PC-9 (cell line): ENCODE measurements at regions not wholly inside any gene's neighbourhood (a gene's known extent, or its start where the extent isn't known, plus 50 kb on each side); places are given as distances from the start of the nearest gene placed in this dataset.

Experiments used
- BruUV-seq: library from RNA; stranded (reverse); fragments of 400-500 nt; replicated peaks from 2 replicates; lab custom pipeline; 2021; lab: Mats Ljungman, UMichigan
- CTCF ChIA-PET: fragments of 300-600 bp; sonication (Branson Sonifier 250); formaldehyde crosslinking; loops from one replicate; lab custom pipeline; 2022; ENCODE audit warnings: antibody characterized with exemption; lab: Charles Lee
- POLR2A ChIA-PET: fragments of 300-600 bp; sonication (Branson Sonifier 250); formaldehyde crosslinking; loops from one replicate; lab custom pipeline; 2022; ENCODE audit warnings: antibody characterized with exemption; ENCODE audit not compliant: unreplicated experiment; lab: Charles Lee
- DNase-seq, 2 experiments: peaks; one replicate each; pipeline versions ENCODE4 v3.0.0 to v3.0.0-alpha.2; 2015 to 2022; ENCODE audit warnings: mixed read lengths in 1 of 2
- H2AFZ ChIP-seq: fragments of 200-600 bp; sonication (generic); 2 replicates; pipeline ENCODE4 v1.8.1; 2017; ENCODE audit warnings: antibody characterized with exemption
- H3F3A ChIP-seq: fragments of 200-600 bp; sonication (generic); 2 replicates; pipeline ENCODE4 v1.8.1; 2017; ENCODE audit warnings: antibody characterized with exemption, mild to moderate bottlenecking, low read depth; ENCODE audit not compliant: insufficient read depth
- H3K27ac ChIP-seq: fragments of 200-600 bp; sonication (generic); 2 replicates; pipeline ENCODE4 v1.6.1; 2016; ENCODE audit warnings: mixed run types
- H3K27me3 ChIP-seq: fragments of 200-600 bp; sonication (generic); 2 replicates; pipeline ENCODE4 v1.6.1; 2016; ENCODE audit warnings: low read depth, mixed run types; ENCODE audit not compliant: insufficient read depth
- H3K36me3 ChIP-seq: fragments of 200-600 bp; sonication (generic); 2 replicates; pipeline ENCODE4 v1.6.1; 2016; ENCODE audit warnings: low read depth, mixed run types
- H3K4me1 ChIP-seq: fragments of 200-600 bp; sonication (generic); replicated peaks from 2 replicates; pipeline ENCODE4 v1.6.1; 2016; ENCODE audit warnings: mixed run types; ENCODE audit not compliant: insufficient read depth
- H3K4me2 ChIP-seq: fragments of 200-600 bp; sonication (generic); 2 replicates; pipeline ENCODE4 v1.6.1; 2017; ENCODE audit warnings: mixed run types
- H3K4me3 ChIP-seq: fragments of 200-600 bp; sonication (generic); 2 replicates; pipeline ENCODE4 v1.6.1; 2016; ENCODE audit warnings: mixed run types
- H3K79me2 ChIP-seq: fragments of 200-600 bp; sonication (generic); 2 replicates; pipeline ENCODE4 v1.6.1; 2017; ENCODE audit warnings: low read depth, mixed run types
- H3K9me2 ChIP-seq: fragments of 200-600 bp; sonication (generic); 2 replicates; pipeline ENCODE4 v1.8.1; 2017; ENCODE audit warnings: mild to moderate bottlenecking; ENCODE audit not compliant: insufficient read depth
- H3K9me3 ChIP-seq: fragments of 200-600 bp; sonication (generic); 2 replicates; pipeline ENCODE4 v1.8.1; 2016; ENCODE audit warnings: low read depth; ENCODE audit not compliant: insufficient read depth
- H4K20me1 ChIP-seq: fragments of 200-600 bp; sonication (generic); 2 replicates; pipeline ENCODE4 v1.8.1; 2017; ENCODE audit not compliant: insufficient read depth
- EZH2 ChIP-seq: fragments of 200-600 bp; sonication (generic); IDR thresholded peaks from 2 replicates; pipeline ENCODE4 v1.8.0; 2017; ENCODE audit warnings: antibody characterized with exemption, low read depth
- intact Hi-C: fragments of 100-400 bp; cut with micrococcal nuclease; formaldehyde crosslinking; loops from one replicate; pipeline ENCODE4 v1.10.0; 2022; ENCODE audit not compliant: unreplicated experiment
- TF ChIP-seq, protein P1 (sequence below): fragments of 200-600 bp; sonication (generic); conservative IDR thresholded peaks from 2 replicates; pipeline ENCODE4 v1.6.1; 2017; ENCODE audit warnings: mixed run types, antibody characterized with exemption, mild to moderate bottlenecking, moderate library complexity

DNA sequence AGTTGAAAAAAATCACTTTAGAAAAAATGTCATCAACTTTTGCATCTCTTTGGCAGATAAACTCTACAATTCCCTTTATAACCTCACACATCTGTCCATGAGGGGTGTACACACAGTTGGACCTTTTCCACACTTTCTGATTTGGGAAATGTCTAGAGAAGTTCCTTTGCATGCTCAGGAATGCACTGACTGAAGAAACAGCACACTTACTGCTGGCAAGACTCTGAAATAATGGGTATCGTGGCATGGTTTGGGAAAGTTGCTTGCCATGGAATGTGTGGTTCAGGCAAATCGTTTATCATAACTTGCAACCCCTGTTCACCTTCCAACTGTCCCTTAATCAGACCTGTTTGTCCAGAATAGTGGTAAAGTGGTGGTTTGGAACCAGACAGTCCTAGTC is 135.3 kb upstream of the TGFBR2 start:
- TF ChIP-seq, protein P1, sequence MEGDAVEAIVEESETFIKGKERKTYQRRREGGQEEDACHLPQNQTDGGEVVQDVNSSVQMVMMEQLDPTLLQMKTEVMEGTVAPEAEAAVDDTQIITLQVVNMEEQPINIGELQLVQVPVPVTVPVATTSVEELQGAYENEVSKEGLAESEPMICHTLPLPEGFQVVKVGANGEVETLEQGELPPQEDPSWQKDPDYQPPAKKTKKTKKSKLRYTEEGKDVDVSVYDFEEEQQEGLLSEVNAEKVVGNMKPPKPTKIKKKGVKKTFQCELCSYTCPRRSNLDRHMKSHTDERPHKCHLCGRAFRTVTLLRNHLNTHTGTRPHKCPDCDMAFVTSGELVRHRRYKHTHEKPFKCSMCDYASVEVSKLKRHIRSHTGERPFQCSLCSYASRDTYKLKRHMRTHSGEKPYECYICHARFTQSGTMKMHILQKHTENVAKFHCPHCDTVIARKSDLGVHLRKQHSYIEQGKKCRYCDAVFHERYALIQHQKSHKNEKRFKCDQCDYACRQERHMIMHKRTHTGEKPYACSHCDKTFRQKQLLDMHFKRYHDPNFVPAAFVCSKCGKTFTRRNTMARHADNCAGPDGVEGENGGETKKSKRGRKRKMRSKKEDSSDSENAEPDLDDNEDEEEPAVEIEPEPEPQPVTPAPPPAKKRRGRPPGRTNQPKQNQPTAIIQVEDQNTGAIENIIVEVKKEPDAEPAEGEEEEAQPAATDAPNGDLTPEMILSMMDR: no peak
- TF ChIP-seq EZH2: no peak
- H3K9me3 ChIP-seq: no peaks in the 10 kb centered on the region
- CTCF ChIA-PET: no interaction called here
- BruUV-seq: no TSS peak
- H3K27me3 ChIP-seq: no peaks in the 10 kb centered on the region
- peak in 1 of 2 experiments; percentile 23 for DNase-seq
- H3K36me3 ChIP-seq: no peaks in the 10 kb centered on the region
- H2AFZ ChIP-seq: no peak overlapping the region
- POLR2A ChIA-PET: no interaction called here
- no peaks in the 10 kb centered on the region for H4K20me1 ChIP-seq
- intact Hi-C loops: no loop called here
- H3F3A ChIP-seq: no peaks in the 10 kb centered on the region
- no peaks in the 10 kb centered on the region for H3K79me2 ChIP-seq
- no peaks in the 10 kb centered on the region for H3K9me2 ChIP-seq
- no peak overlapping the region for H3K4me3 ChIP-seq
- H3K4me1 ChIP-seq: no peaks in the 10 kb centered on the region
- no peak overlapping the region for H3K4me2 ChIP-seq
- no peak overlapping the region for H3K27ac ChIP-seq

DNA sequence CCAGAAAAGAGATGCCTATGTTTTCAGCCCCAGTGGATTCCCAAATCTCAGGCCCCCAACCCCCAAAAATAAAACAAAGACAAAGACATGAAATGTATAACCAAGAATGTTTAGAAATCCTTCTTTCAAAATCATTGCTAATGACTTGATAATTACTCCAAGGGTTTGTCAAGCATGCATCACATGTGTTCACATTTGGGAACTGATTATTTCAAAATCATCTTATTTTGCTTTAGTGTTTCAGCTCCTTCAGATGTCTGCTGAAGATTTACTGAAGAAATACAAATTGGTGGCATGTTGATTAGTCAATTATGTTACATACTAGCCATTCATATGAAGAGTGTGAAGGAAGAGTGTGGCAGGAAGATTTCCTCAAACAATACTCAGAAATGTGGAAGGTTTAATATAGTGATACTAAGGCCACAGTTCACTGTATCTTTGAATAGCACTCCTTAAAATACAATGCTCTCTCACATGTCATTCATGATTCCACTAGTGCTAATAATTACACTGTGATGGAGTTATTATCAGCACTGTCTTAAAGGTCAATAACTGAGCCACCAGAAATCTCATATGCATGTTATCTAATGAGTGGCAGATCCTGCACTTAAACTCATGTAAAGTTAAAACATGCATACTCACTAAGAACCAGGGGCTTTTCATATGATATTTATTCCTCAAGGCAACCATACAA is 134.5 kb upstream of the TGFBR2 start:
- Histone ChIP-seq H3K9me3 (no peaks in the 10 kb centered on the region), H3K9me2 (no peaks in the 10 kb centered on the region), H3F3A (no peaks in the 10 kb centered on the region), H2AFZ (no peak overlapping the region), H3K27me3 (no peaks in the 10 kb centered on the region), H4K20me1 (no peaks in the 10 kb centered on the region), H3K79me2 (no peaks in the 10 kb centered on the region), H3K36me3 (no peaks in the 10 kb centered on the region), H3K4me1 (peaks cover 7% of the 10 kb centered on the region; the same call in 1 of the 2 replicates), H3K4me3 (no peak overlapping the region), H3K4me2 (no peak overlapping the region), H3K27ac (no peak overlapping the region)
- no peak for TF ChIP-seq EZH2
- TF ChIP-seq, protein P1: no peak
- no TSS peak for BruUV-seq
- no peak for DNase-seq
- POLR2A ChIA-PET: no interaction called here
- CTCF ChIA-PET: no interaction called here
- intact Hi-C loops: no loop called here

DNA sequence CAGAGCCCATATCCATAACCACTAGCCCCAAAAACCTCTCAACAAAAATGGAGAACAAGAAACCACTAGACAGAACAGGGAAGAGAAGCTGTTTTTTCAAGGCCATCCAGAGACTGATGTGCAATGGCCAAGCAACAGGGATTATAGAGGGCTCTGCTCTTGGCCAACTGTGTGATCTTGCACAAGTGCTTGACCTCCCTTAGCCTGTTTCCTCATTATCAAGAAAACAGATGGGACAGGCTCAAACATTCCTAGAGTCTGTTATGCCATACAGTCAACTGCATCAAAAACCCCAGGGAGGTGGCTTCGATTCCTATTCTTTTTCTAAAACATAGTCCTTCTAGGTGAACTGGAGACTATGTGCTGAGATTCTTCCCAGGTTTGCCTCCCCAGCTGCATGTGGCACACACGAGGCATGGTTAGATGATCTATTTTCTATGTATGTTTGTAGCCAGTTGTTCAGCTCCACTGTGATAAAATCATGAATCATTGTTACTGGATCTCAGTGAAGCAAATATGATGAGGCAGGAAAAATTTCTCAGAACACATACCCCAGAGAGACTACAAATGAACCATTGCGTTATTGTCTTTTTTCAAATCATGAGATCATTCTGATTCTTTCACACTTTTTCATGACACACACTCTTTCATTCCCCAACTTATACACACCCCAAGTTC is 132.9 kb upstream of the TGFBR2 start:
- no peaks in the 10 kb centered on the region for H3K9me2 ChIP-seq
- no peak for TF ChIP-seq EZH2
- TF ChIP-seq, protein P1: no peak
- no peak overlapping the region for H3K4me3 ChIP-seq
- H3K9me3 ChIP-seq: no peaks in the 10 kb centered on the region
- H3F3A ChIP-seq: no peaks in the 10 kb centered on the region
- no peaks in the 10 kb centered on the region for H3K36me3 ChIP-seq
- intact Hi-C loops: no loop called here
- BruUV-seq: no TSS peak
- no peak for DNase-seq
- H2AFZ ChIP-seq: no peak overlapping the region
- H3K4me2 ChIP-seq: no peak overlapping the region
- H3K27me3 ChIP-seq: no peaks in the 10 kb centered on the region
- no peaks in the 10 kb centered on the region for H3K79me2 ChIP-seq
- H4K20me1 ChIP-seq: no peaks in the 10 kb centered on the region
- H3K27ac ChIP-seq: no peak overlapping the region
- POLR2A ChIA-PET: no interaction called here
- peaks cover 9% of the 10 kb centered on the region; the same call in 1 of the 2 replicates for H3K4me1 ChIP-seq
- CTCF ChIA-PET: no interaction called here
